ENCODE measurements at regions not wholly inside any gene's neighbourhood (a gene's known extent, or its start where the extent isn't known, plus 50 kb on each side); places are given as distances from the start of the nearest gene placed in this dataset.

GRCh38 chr11:106446302-106446701 is 368.8 kb downstream of the AASDHPPT start:
- no peak for TF ChIP-seq FOXM1 (IDR thresholded peaks at IDR 0.05; ENCODE audit: borderline replicate concordance, low read depth)
- no peak for TF ChIP-seq REST (IDR thresholded peaks at IDR 0.05; ENCODE audit: low read depth)

Measured in Ishikawa (cell line).